ENCODE measurements at regions not wholly inside any gene's neighbourhood (a gene's known extent, or its start where the extent isn't known, plus 50 kb on each side); places are given as distances from the start of the nearest gene placed in this dataset.

GRCh38 chr12:4157122-4157521, 116.4 kb upstream of the CCND2 start:
- Histone ChIP-seq H3K27me3 (ENCODE audit: control insufficient read depth, insufficient read depth, low read length) (peaks cover 2% of the 10 kb centered on the region), H3K9me3 (ENCODE audit: control insufficient read depth, insufficient read depth, low read length) (no peaks in the 10 kb centered on the region), H3K4me3 (ENCODE audit: low read depth, low read length) (no peak overlapping the region), H3K27ac (ENCODE audit: low read depth, low read length) (no peak overlapping the region)
- ChIA-PET CTCF (interaction anchor here (1.9 to 2.8 kb wide), 2 partner anchors 50 to 120 kb away, joined by 5 to 12 read pairs; no protein-coding TSS in a partner anchor), POLR2A (no interaction called here)
- DNase-seq (ENCODE audit: low read depth, low spot score): no peak
- TF ChIP-seq, protein P1, sequence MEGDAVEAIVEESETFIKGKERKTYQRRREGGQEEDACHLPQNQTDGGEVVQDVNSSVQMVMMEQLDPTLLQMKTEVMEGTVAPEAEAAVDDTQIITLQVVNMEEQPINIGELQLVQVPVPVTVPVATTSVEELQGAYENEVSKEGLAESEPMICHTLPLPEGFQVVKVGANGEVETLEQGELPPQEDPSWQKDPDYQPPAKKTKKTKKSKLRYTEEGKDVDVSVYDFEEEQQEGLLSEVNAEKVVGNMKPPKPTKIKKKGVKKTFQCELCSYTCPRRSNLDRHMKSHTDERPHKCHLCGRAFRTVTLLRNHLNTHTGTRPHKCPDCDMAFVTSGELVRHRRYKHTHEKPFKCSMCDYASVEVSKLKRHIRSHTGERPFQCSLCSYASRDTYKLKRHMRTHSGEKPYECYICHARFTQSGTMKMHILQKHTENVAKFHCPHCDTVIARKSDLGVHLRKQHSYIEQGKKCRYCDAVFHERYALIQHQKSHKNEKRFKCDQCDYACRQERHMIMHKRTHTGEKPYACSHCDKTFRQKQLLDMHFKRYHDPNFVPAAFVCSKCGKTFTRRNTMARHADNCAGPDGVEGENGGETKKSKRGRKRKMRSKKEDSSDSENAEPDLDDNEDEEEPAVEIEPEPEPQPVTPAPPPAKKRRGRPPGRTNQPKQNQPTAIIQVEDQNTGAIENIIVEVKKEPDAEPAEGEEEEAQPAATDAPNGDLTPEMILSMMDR (IDR thresholded peaks at IDR 0.05; ENCODE audit: low read depth, low read length): no peak

- ChIA-PET CTCF (interaction anchor here (2.8 kb wide), 1 partner anchor 49 kb away, joined by 12 read pairs; no protein-coding TSS in a partner anchor), POLR2A (no interaction called here)
- TF ChIP-seq, protein P1 (IDR thresholded peaks at IDR 0.05; ENCODE audit: low read depth, low read length): no peak
- Histone ChIP-seq H3K4me3 (ENCODE audit: low read depth, low read length) (no peak overlapping the region), H3K27ac (ENCODE audit: low read depth, low read length) (no peak overlapping the region), H3K9me3 (ENCODE audit: control insufficient read depth, insufficient read depth, low read length) (no peaks in the 10 kb centered on the region), H3K27me3 (ENCODE audit: control insufficient read depth, insufficient read depth, low read length) (peaks cover 2% of the 10 kb centered on the region)
- no peak for DNase-seq (ENCODE audit: low read depth, low spot score)
Measured at GRCh38 chr12:4156317-4156716, 117.2 kb upstream of the CCND2 start.

DNA sequence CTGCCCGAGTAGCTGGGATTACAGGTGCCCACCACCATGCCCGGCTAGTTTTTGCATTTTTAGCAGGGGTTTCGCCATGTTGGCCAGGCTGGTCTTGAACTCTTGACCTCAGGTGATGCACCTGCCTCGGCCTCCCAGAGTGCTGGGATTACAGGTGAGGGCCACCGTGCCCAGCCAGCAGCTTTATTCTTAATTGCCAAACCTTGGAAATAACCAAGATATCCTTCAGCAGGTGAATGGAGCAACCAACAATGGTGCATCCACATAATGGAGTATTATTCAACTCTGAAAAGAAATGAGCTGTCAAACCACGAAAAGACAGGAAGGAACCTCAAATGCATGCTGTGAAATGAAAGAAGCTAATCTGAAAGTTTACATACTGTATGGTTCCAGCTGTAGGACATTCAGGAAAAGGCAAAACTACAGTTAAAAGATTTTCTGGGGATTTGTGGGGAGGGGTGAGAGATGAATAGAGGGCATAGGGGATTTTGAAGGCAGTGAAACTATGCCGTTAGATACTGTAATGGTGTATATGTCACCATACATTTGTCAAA, 118.8 kb upstream of the CCND2 start:
- Histone ChIP-seq H3K9me3 (ENCODE audit: control insufficient read depth, insufficient read depth, low read length) (no peaks in the 10 kb centered on the region), H3K27ac (ENCODE audit: low read depth, low read length) (no peak overlapping the region), H3K4me3 (ENCODE audit: low read depth, low read length) (no peak overlapping the region), H3K27me3 (ENCODE audit: control insufficient read depth, insufficient read depth, low read length) (peaks cover 2% of the 10 kb centered on the region)
- TF ChIP-seq, protein P1 (IDR thresholded peaks at IDR 0.05; ENCODE audit: low read depth, low read length): no peak
- no peak for DNase-seq (ENCODE audit: low read depth, low spot score)
- ChIA-PET POLR2A (no interaction called here), CTCF (interaction anchor here (0.6 to 2.8 kb wide), 4 partner anchors 22 to 149 kb away, joined by 3 to 12 read pairs (median 5); no protein-coding TSS in a partner anchor)

DNA sequence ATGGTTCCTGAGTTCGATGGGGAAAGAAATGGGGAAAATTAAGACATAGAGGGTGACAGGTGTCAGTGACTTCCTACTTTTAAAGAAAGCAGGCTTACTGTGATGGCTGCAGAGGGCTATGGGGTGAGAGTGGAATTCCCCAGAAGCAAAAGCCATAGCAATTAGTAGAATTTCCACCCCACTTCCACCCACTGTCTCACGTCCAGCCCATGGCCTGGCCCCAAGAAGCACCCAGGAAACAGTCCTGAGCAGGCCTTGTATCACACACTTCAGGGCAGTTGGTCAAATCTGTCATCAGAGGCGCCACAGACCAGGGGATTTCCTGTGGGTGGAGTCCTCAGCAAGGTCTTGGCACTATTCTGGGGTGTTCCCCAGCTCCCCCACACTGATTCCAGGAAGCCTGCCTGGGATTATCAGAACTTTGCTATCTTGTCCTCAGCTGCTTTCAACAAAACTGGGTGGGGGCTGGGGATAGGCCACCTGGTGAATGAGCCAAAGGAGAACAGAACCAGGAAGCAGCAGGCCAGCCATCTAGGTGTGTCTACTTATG, 120.1 kb upstream of the CCND2 start:
- Histone ChIP-seq H3K9me3 (ENCODE audit: control insufficient read depth, insufficient read depth, low read length) (no peaks in the 10 kb centered on the region), H3K27me3 (ENCODE audit: control insufficient read depth, insufficient read depth, low read length) (peaks cover 1% of the 10 kb centered on the region), H3K27ac (ENCODE audit: low read depth, low read length) (no peak overlapping the region), H3K4me3 (ENCODE audit: low read depth, low read length) (no peak overlapping the region)
- ChIA-PET CTCF (no interaction called here), POLR2A (no interaction called here)
- no peak for DNase-seq (ENCODE audit: low read depth, low spot score)
- TF ChIP-seq, protein P1 (IDR thresholded peaks at IDR 0.05; ENCODE audit: low read depth, low read length): no peak

GRCh38 chr12:4152145-4152795, 121.3 kb upstream of the CCND2 start:
- TF ChIP-seq, protein P1 (IDR thresholded peaks at IDR 0.05; ENCODE audit: low read depth, low read length): no peak
- ChIA-PET CTCF (no interaction called here), POLR2A (no interaction called here)
- no peaks in the 10 kb centered on the region for H3K9me3 ChIP-seq (ENCODE audit: control insufficient read depth, insufficient read depth, low read length)
- DNase-seq (ENCODE audit: low read depth, low spot score): no peak
- H3K27ac ChIP-seq (ENCODE audit: low read depth, low read length): no peak overlapping the region
- no peaks in the 10 kb centered on the region for H3K27me3 ChIP-seq (ENCODE audit: control insufficient read depth, insufficient read depth, low read length)
- H3K4me3 ChIP-seq (ENCODE audit: low read depth, low read length): no peak overlapping the region

Data from AG04450 (cell line).